GM23338 (cell line): ENCODE measurements at regions not wholly inside any gene's neighbourhood (a gene's known extent, or its start where the extent isn't known, plus 50 kb on each side); places are given as distances from the start of the nearest gene placed in this dataset.

Experiments
- ATAC-seq: fragments of 200-7000 bp; cut with Tn5 transposase; 3 replicates; pipeline ENCODE4 v1.9.1; 2020
- DNase-seq: peaks from one replicate; pipeline ENCODE4 v3.0.0-alpha.2; 2015; ENCODE audit warnings: low spot score
- H2AFZ ChIP-seq: fragments of 200-600 bp; sonication (generic); 2 replicates; pipeline ENCODE4 v1.8.0; 2016; ENCODE audit warnings: antibody characterized with exemption, mild to moderate bottlenecking, moderate library complexity
- H3F3A ChIP-seq: fragments of 200-600 bp; sonication (generic); replicated peaks from 2 replicates; pipeline ENCODE4 v1.8.0; 2017; ENCODE audit warnings: antibody characterized with exemption, mixed run types, low read depth
- H3K27ac ChIP-seq: fragments of 200-600 bp; sonication (generic); 2 replicates; pipeline ENCODE4 v1.6.1; 2016; ENCODE audit warnings: low read depth
- H3K27me3 ChIP-seq: fragments of 200-600 bp; sonication (generic); 2 replicates; pipeline ENCODE4 v1.8.0; 2016; ENCODE audit warnings: mild to moderate bottlenecking, mixed run types, moderate library complexity; ENCODE audit not compliant: insufficient read depth
- H3K36me3 ChIP-seq: fragments of 200-600 bp; sonication (generic); 2 replicates; pipeline ENCODE4 v1.8.0; 2016; ENCODE audit warnings: mild to moderate bottlenecking; ENCODE audit not compliant: insufficient read depth
- H3K4me1 ChIP-seq: fragments of 200-600 bp; sonication (generic); 2 replicates; pipeline ENCODE4 v1.8.0; 2016; ENCODE audit warnings: mild to moderate bottlenecking, moderate library complexity; ENCODE audit not compliant: insufficient read depth
- H3K4me2 ChIP-seq: fragments of 200-600 bp; sonication (generic); 2 replicates; pipeline ENCODE4 v1.7.1; 2017; ENCODE audit warnings: mixed run types
- H3K4me3 ChIP-seq: fragments of 200-600 bp; sonication (generic); 2 replicates; pipeline ENCODE4 v1.6.1; 2016; ENCODE audit warnings: mixed run types
- H3K79me2 ChIP-seq: fragments of 200-600 bp; sonication (generic); replicated peaks from 2 replicates; pipeline ENCODE4 v1.8.0; 2017; ENCODE audit warnings: mild to moderate bottlenecking; ENCODE audit not compliant: insufficient read depth
- H3K9me2 ChIP-seq: fragments of 200-600 bp; sonication (generic); 2 replicates; pipeline ENCODE4 v1.8.0; 2017; ENCODE audit not compliant: insufficient read depth
- H4K20me1 ChIP-seq: fragments of 200-600 bp; sonication (generic); replicated peaks from 2 replicates; pipeline ENCODE4 v1.8.0; 2017; ENCODE audit warnings: mild to moderate bottlenecking; ENCODE audit not compliant: insufficient read depth
- H3K27ac Mint-ChIP-seq: 2 replicates; pipeline ENCODE4 v1.8.0; 2020; ENCODE audit warnings: inconsistent platforms, mild to moderate bottlenecking, moderate library complexity, mixed read lengths
- H3K27me3 Mint-ChIP-seq: 3 replicates; pipeline ENCODE4 v1.8.0; 2022; ENCODE audit warnings: low read depth, mild to moderate bottlenecking, moderate library complexity, mixed read lengths, inconsistent platforms; ENCODE audit not compliant: insufficient read depth, poor library complexity
- H3K36me3 Mint-ChIP-seq: 3 replicates; pipeline ENCODE4 v1.8.0; 2021; ENCODE audit warnings: low read depth, mild to moderate bottlenecking, inconsistent platforms, moderate library complexity, mixed read lengths
- H3K4me1 Mint-ChIP-seq: 3 replicates; pipeline ENCODE4 v1.8.0; 2020; ENCODE audit warnings: mild to moderate bottlenecking, inconsistent platforms, mixed read lengths
- H3K4me3 Mint-ChIP-seq: 3 replicates; pipeline ENCODE4 v1.8.0; 2021; ENCODE audit warnings: moderate library complexity, mild to moderate bottlenecking, inconsistent platforms, mixed read lengths
- H3K9me3 Mint-ChIP-seq: 3 replicates; pipeline ENCODE4 v1.8.0; 2020; ENCODE audit warnings: moderate library complexity, mild to moderate bottlenecking, inconsistent platforms, mixed read lengths
- CREB1 ChIP-seq: fragments of 250-450 bp; sonication (Bioruptor Pico); IDR thresholded peaks from 2 replicates; pipeline ENCODE4 v1.5.0; 2020; ENCODE audit warnings: low read depth, mild to moderate bottlenecking, moderate library complexity
- EZH2 ChIP-seq: fragments of 200-600 bp; sonication (generic); IDR thresholded peaks from one replicate; pipeline ENCODE4 v1.8.0; 2017; ENCODE audit warnings: antibody characterized with exemption, mild to moderate bottlenecking, low read depth; ENCODE audit not compliant: unreplicated experiment
- EZH2phosphoT487 ChIP-seq: fragments of 200-600 bp; sonication (generic); IDR thresholded peaks from one replicate; pipeline ENCODE4 v1.8.1; 2018; ENCODE audit warnings: antibody characterized with exemption; ENCODE audit not compliant: unreplicated experiment
- JUNB ChIP-seq: IDR thresholded peaks from one replicate; pipeline ENCODE4 v1.6.1; 2016; ENCODE audit warnings: antibody characterized with exemption; ENCODE audit not compliant: unreplicated experiment
- NANOG ChIP-seq: IDR thresholded peaks from 2 replicates; pipeline ENCODE4 v1.6.1; 2016; ENCODE audit warnings: antibody characterized with exemption, borderline replicate concordance
- POLR2AphosphoS5 ChIP-seq: IDR thresholded peaks from 2 replicates; pipeline ENCODE4 v1.6.1; 2016; ENCODE audit warnings: antibody characterized with exemption, low read depth
- STAT1 ChIP-seq: IDR thresholded peaks from one replicate; pipeline ENCODE4 v1.6.1; 2016; ENCODE audit warnings: antibody characterized with exemption; ENCODE audit not compliant: unreplicated experiment
- ZNF331 ChIP-seq: fragments of 250-450 bp; sonication (Bioruptor Pico); IDR thresholded peaks from 2 replicates; pipeline ENCODE4 v1.5.0; 2020; ENCODE audit warnings: low read depth, mild to moderate bottlenecking, moderate library complexity
- TF ChIP-seq, protein P1 (sequence below): IDR thresholded peaks from one replicate; pipeline ENCODE4 v1.6.1; 2018; ENCODE audit warnings: antibody characterized with exemption; ENCODE audit not compliant: unreplicated experiment
- TF ChIP-seq, protein P2 (sequence below): IDR thresholded peaks from 2 replicates; pipeline ENCODE4 v1.6.1; 2016; ENCODE audit warnings: antibody characterized with exemption
- TF ChIP-seq, protein P3 (sequence below), 2 experiments: fragments of 200-600 bp in 1 of 2; sonication (generic) in 1 of 2; conservative IDR thresholded peaks; 2 replicates each; pipeline versions ENCODE4 v1.5.1 to v1.6.1; 2016 to 2017; ENCODE audit warnings: antibody characterized with exemption in 2 of 2, low read depth in 2 of 2, mild to moderate bottlenecking in 2 of 2, moderate library complexity in 1 of 2

DNA sequence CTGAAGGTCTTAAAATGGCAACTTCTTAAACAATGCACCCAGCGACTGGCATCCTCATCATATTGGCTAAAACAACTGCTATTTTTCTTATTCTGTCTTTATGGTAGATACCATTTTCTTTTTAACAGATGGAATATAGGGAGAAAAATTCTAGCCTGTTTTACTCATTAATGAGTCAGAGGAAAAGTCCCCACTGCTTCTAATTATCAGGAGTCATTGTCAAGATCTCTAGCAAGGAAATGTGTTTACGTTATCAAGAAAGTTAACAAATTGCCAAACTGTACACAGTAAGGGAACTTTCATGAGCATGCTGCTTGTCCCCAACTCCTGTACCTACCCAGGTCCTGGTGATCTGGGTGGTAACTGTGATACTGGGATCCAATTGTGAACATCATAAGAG, 117.7 kb upstream of the KIAA1217 start:
- no peak overlapping the region for H3K4me3 ChIP-seq
- H3K27me3 ChIP-seq, result no peaks in the 10 kb centered on the region
- Mint-ChIP-seq H3K36me3 (peaks cover 19% of the 10 kb centered on the region), H3K9me3 (peaks cover 35% of the 10 kb centered on the region), H3K4me3 (no peak overlapping the region), H3K4me1 (peaks cover 3% of the 10 kb centered on the region), H3K27ac (no peak overlapping the region), H3K27me3 (peaks cover 6% of the 10 kb centered on the region)
- no peaks in the 10 kb centered on the region for H3F3A ChIP-seq
- no peaks in the 10 kb centered on the region for H4K20me1 ChIP-seq
- ATAC-seq (no peak), DNase-seq (no peak)
- H3K4me2 ChIP-seq, result no peak overlapping the region
- peaks cover 4% of the 10 kb centered on the region; the same call in 1 of the 2 replicates for H3K4me1 ChIP-seq
- H3K9me2 ChIP-seq, result no peaks in the 10 kb centered on the region
- no peaks in the 10 kb centered on the region for H3K36me3 ChIP-seq
- no peak overlapping the region for H3K27ac ChIP-seq
- TF ChIP-seq JUNB (no peak), EZH2 (no peak), POLR2AphosphoS5 (no peak), EZH2phosphoT487 (no peak), STAT1 (no peak)
- no peak overlapping the region for H2AFZ ChIP-seq
- H3K79me2 ChIP-seq, result no peaks in the 10 kb centered on the region

DNA sequence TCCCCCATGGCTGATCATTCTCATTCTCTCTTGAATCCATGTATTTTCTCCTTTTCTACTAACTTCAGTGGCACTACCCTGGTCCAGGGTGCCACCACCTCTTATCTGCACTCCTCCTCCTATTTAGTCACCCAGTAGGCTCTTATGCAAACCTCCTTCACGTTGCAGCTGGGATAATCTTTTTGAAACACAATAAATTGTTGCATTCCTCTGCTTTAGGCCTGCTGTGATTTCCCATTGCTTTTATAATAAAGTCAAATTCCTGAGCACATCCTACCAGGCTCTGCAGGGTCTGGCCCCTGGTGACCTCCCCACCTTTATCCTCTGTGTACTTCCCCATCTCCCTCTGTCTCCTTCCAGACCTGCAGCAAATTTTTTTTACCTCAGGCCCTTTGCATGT, 112.7 kb upstream of the KIAA1217 start:
- peaks cover 6% of the 10 kb centered on the region for H3K27me3 Mint-ChIP-seq
- Histone ChIP-seq H2AFZ (no peak overlapping the region), H3K79me2 (no peaks in the 10 kb centered on the region), H4K20me1 (no peaks in the 10 kb centered on the region), H3K9me2 (no peaks in the 10 kb centered on the region), H3K27ac (no peak overlapping the region), H3K4me3 (no peak overlapping the region), H3K4me2 (no peak overlapping the region), H3F3A (no peaks in the 10 kb centered on the region), H3K36me3 (no peaks in the 10 kb centered on the region), H3K27me3 (no peaks in the 10 kb centered on the region), H3K4me1 (peaks cover 4% of the 10 kb centered on the region; the same call in 1 of the 2 replicates)
- peaks cover 22% of the 10 kb centered on the region for H3K36me3 Mint-ChIP-seq
- peaks cover 6% of the 10 kb centered on the region for H3K4me1 Mint-ChIP-seq
- DNase-seq, result peak; percentile 22
- TF ChIP-seq STAT1, result no peak
- no peak for TF ChIP-seq JUNB
- TF ChIP-seq EZH2, result no peak
- TF ChIP-seq ZNF331, result no peak
- H3K4me3 Mint-ChIP-seq, result no peak overlapping the region
- no peak overlapping the region for H3K27ac Mint-ChIP-seq
- H3K9me3 Mint-ChIP-seq, result peaks cover 29% of the 10 kb centered on the region
- peak; percentile 81 for ATAC-seq

DNA sequence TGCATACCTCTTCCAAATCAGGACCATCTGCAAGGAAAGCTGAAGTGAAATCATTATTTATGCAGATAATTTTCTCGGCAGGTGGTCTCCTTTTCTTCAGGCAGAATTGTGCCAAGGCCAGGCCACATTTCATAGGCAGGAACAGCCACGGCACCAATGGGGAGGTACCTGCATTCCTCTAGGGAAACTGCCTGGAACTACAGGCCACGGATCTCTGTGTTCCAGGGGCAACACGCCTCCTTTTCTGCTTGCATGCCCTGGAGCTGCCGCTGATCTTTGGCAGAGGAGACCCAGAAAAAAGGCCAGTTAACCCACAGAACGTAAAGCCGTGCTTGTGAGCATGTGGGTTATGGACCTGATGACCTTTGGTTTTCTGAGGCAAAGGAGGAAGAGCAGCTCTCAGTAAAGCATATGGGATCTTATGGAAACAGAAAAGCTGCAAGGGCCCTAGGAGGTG, 111.2 kb upstream of the KIAA1217 start:
- Histone ChIP-seq H2AFZ (peak overlapping the region; percentile 83), H3K9me2 (no peaks in the 10 kb centered on the region), H3F3A (no peaks in the 10 kb centered on the region), H3K4me1 (peaks cover 4% of the 10 kb centered on the region; the same call in 1 of the 2 replicates), H3K36me3 (no peaks in the 10 kb centered on the region), H3K27me3 (no peaks in the 10 kb centered on the region), H3K27ac (no peak overlapping the region), H3K79me2 (no peaks in the 10 kb centered on the region), H3K4me2 (no peak overlapping the region), H3K4me3 (no peak overlapping the region), H4K20me1 (no peaks in the 10 kb centered on the region)
- ATAC-seq (no peak), DNase-seq (no peak)
- Mint-ChIP-seq H3K27me3 (peaks cover 6% of the 10 kb centered on the region), H3K27ac (no peak overlapping the region), H3K9me3 (peaks cover 26% of the 10 kb centered on the region), H3K4me1 (peaks cover 6% of the 10 kb centered on the region), H3K4me3 (no peak overlapping the region), H3K36me3 (peaks cover 19% of the 10 kb centered on the region)
- no peak for TF ChIP-seq NANOG
- no peak for TF ChIP-seq CREB1
- no peak for TF ChIP-seq STAT1
- TF ChIP-seq, protein P1, sequence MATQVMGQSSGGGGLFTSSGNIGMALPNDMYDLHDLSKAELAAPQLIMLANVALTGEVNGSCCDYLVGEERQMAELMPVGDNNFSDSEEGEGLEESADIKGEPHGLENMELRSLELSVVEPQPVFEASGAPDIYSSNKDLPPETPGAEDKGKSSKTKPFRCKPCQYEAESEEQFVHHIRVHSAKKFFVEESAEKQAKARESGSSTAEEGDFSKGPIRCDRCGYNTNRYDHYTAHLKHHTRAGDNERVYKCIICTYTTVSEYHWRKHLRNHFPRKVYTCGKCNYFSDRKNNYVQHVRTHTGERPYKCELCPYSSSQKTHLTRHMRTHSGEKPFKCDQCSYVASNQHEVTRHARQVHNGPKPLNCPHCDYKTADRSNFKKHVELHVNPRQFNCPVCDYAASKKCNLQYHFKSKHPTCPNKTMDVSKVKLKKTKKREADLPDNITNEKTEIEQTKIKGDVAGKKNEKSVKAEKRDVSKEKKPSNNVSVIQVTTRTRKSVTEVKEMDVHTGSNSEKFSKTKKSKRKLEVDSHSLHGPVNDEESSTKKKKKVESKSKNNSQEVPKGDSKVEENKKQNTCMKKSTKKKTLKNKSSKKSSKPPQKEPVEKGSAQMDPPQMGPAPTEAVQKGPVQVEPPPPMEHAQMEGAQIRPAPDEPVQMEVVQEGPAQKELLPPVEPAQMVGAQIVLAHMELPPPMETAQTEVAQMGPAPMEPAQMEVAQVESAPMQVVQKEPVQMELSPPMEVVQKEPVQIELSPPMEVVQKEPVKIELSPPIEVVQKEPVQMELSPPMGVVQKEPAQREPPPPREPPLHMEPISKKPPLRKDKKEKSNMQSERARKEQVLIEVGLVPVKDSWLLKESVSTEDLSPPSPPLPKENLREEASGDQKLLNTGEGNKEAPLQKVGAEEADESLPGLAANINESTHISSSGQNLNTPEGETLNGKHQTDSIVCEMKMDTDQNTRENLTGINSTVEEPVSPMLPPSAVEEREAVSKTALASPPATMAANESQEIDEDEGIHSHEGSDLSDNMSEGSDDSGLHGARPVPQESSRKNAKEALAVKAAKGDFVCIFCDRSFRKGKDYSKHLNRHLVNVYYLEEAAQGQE, result no peak
- TF ChIP-seq EZH2phosphoT487, result no peak
- TF ChIP-seq, protein P2, sequence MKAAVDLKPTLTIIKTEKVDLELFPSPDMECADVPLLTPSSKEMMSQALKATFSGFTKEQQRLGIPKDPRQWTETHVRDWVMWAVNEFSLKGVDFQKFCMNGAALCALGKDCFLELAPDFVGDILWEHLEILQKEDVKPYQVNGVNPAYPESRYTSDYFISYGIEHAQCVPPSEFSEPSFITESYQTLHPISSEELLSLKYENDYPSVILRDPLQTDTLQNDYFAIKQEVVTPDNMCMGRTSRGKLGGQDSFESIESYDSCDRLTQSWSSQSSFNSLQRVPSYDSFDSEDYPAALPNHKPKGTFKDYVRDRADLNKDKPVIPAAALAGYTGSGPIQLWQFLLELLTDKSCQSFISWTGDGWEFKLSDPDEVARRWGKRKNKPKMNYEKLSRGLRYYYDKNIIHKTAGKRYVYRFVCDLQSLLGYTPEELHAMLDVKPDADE, result no peak
- TF ChIP-seq EZH2, result no peak
- TF ChIP-seq, protein P3, sequence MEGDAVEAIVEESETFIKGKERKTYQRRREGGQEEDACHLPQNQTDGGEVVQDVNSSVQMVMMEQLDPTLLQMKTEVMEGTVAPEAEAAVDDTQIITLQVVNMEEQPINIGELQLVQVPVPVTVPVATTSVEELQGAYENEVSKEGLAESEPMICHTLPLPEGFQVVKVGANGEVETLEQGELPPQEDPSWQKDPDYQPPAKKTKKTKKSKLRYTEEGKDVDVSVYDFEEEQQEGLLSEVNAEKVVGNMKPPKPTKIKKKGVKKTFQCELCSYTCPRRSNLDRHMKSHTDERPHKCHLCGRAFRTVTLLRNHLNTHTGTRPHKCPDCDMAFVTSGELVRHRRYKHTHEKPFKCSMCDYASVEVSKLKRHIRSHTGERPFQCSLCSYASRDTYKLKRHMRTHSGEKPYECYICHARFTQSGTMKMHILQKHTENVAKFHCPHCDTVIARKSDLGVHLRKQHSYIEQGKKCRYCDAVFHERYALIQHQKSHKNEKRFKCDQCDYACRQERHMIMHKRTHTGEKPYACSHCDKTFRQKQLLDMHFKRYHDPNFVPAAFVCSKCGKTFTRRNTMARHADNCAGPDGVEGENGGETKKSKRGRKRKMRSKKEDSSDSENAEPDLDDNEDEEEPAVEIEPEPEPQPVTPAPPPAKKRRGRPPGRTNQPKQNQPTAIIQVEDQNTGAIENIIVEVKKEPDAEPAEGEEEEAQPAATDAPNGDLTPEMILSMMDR (conservative IDR thresholded peaks at IDR 0.05; ENCODE audit: low read depth in 2 of 2), result no peak
- TF ChIP-seq JUNB, result no peak
